GM12864 (cell line): ENCODE measurements at regions not wholly inside any gene's neighbourhood (a gene's known extent, or its start where the extent isn't known, plus 50 kb on each side); places are given as distances from the start of the nearest gene placed in this dataset.

Experiments
- DNase-seq: peaks from one replicate; pipeline ENCODE4 v3.0.0-alpha.2; 2011; ENCODE audit warnings: low read depth
- H3K4me3 ChIP-seq: 2 replicates; pipeline ENCODE4 v1.5.1; 2011; ENCODE audit warnings: mild to moderate bottlenecking, low read depth, low read length, control low read depth
- CTCF ChIP-seq: IDR thresholded peaks from 2 replicates; pipeline ENCODE4 v1.5.1; 2011; ENCODE audit warnings: low read depth, mild to moderate bottlenecking, moderate library complexity, low read length, control low read depth, inconsistent platforms; ENCODE audit errors: missing control alignments

- no peak for TF ChIP-seq CTCF
- no peak for DNase-seq
- H3K4me3 ChIP-seq: no peak overlapping the region
Measured at GRCh38 chr9:111110805-111111204, 72.5 kb upstream of the LPAR1 start.

GRCh38 chr9:111108946-111109345 lies 70.7 kb upstream of the LPAR1 start:
- no peak for DNase-seq
- no peak overlapping the region for H3K4me3 ChIP-seq
- no peak for TF ChIP-seq CTCF

GRCh38 chr9:111107141-111107540 lies 68.9 kb upstream of the LPAR1 start:
- TF ChIP-seq CTCF: no peak
- DNase-seq: no peak
- H3K4me3 ChIP-seq: no peak overlapping the region

- no peak overlapping the region for H3K4me3 ChIP-seq
- no peak for TF ChIP-seq CTCF
- no peak for DNase-seq
Measured at GRCh38 chr9:111106202-111106601, 67.9 kb upstream of the LPAR1 start.

- no peak overlapping the region for H3K4me3 ChIP-seq
- no peak for DNase-seq
- no peak for TF ChIP-seq CTCF
Measured at GRCh38 chr9:111102793-111103464, 64.7 kb upstream of the LPAR1 start.

- no peak for DNase-seq
- no peak for TF ChIP-seq CTCF
- H3K4me3 ChIP-seq: no peak overlapping the region
Measured at GRCh38 chr9:111099199-111100008, 61.1 kb upstream of the LPAR1 start.
